HepG2 (cell line): ENCODE measurements at regions not wholly inside any gene's neighbourhood (a gene's known extent, or its start where the extent isn't known, plus 50 kb on each side); places are given as distances from the start of the nearest gene placed in this dataset.

ENCODE experiments used
- CTCF ChIP-seq: sonication (generic); formaldehyde crosslinking; IDR thresholded peaks from 2 replicates; pipeline ENCODE4 v1.5.0; 2020; ENCODE audit warnings: mild to moderate bottlenecking, missing genetic modification reagents, moderate library complexity
- HNF4G ChIP-seq, 2 experiments: sonication (generic) in 1 of 2; formaldehyde crosslinking in 1 of 2; IDR thresholded peaks; 2 replicates each; pipeline versions ENCODE4 v1.4.0 to v1.6.1; 2011 to 2020; ENCODE audit warnings: borderline replicate concordance in 2 of 2, low read depth in 2 of 2, mild to moderate bottlenecking in 2 of 2, low read length in 1 of 2, missing genetic modification reagents in 1 of 2, moderate library complexity in 1 of 2
- KLF16 ChIP-seq, 2 experiments: sonication (generic) in 1 of 2; formaldehyde crosslinking in 1 of 2; IDR thresholded peaks; 2 replicates each; pipeline versions ENCODE4 v1.6.1 to v1.8.0; 2016 to 2023; ENCODE audit warnings: missing genetic modification reagents in 2 of 2, missing compliant biosample characterization in 1 of 2
- LRRFIP1 ChIP-seq: sonication (generic); formaldehyde crosslinking; conservative IDR thresholded peaks from 2 replicates; pipeline ENCODE4 v1.4.0; 2020; ENCODE audit warnings: missing genetic modification reagents
- PTBP1 ChIP-seq: fragments of 200-400 bp; formaldehyde crosslinking; IDR thresholded peaks from 2 replicates; pipeline ENCODE4 v1.6.1; 2018; ENCODE audit warnings: low read length, low read depth; ENCODE audit not compliant: poor library complexity, severe bottlenecking

- TF ChIP-seq KLF16 (CRISPR knock-in tag; IDR thresholded peaks at IDR 0.05) (no peak), PTBP1 (no peak), HNF4G (IDR thresholded peaks at IDR 0.05; ENCODE audit: borderline replicate concordance, low read depth, low read length) (no peak), HNF4G (CRISPR knock-in tag; IDR thresholded peaks at IDR 0.05; ENCODE audit: borderline replicate concordance, low read depth) (no peak), CTCF (CRISPR knock-in tag) (no peak), LRRFIP1 (CRISPR knock-in tag) (no peak)
Observed at GRCh38 chr3:13147344-13147743, 74.1 kb upstream of the IQSEC1 start.
